ENCODE measurements at regions not wholly inside any gene's neighbourhood (a gene's known extent, or its start where the extent isn't known, plus 50 kb on each side); places are given as distances from the start of the nearest gene placed in this dataset.

DNA sequence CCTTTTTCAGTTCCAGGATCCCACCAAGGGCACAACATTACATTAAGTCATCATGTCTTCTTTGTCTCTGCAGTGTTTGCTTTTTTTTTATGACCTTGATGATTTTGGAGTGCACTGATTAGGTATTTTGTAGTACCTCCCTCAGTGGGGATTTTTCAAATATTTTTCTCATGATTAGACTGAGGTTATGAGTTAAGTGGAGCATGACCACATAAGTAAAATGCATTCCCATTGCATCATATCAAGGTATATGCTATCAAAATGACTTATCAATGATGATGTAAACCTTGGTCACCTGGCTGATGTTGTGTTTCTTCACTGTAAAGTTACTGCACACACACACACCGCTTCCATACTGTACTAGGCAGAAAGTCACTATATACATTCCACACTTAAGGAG is 96.7 kb upstream of the TRPC4 start:
- TF ChIP-seq, protein P1, sequence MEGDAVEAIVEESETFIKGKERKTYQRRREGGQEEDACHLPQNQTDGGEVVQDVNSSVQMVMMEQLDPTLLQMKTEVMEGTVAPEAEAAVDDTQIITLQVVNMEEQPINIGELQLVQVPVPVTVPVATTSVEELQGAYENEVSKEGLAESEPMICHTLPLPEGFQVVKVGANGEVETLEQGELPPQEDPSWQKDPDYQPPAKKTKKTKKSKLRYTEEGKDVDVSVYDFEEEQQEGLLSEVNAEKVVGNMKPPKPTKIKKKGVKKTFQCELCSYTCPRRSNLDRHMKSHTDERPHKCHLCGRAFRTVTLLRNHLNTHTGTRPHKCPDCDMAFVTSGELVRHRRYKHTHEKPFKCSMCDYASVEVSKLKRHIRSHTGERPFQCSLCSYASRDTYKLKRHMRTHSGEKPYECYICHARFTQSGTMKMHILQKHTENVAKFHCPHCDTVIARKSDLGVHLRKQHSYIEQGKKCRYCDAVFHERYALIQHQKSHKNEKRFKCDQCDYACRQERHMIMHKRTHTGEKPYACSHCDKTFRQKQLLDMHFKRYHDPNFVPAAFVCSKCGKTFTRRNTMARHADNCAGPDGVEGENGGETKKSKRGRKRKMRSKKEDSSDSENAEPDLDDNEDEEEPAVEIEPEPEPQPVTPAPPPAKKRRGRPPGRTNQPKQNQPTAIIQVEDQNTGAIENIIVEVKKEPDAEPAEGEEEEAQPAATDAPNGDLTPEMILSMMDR (conservative IDR thresholded peaks at IDR 0.05; ENCODE audit: low read depth, low read length), result no peak
- no peak for TF ChIP-seq POLR2A (IDR thresholded peaks at IDR 0.05; ENCODE audit: low read depth, low read length)
